ENCODE measurements at regions not wholly inside any gene's neighbourhood (a gene's known extent, or its start where the extent isn't known, plus 50 kb on each side); places are given as distances from the start of the nearest gene placed in this dataset.

- no peak for TF ChIP-seq KLF6 (CRISPR knock-in tag; IDR thresholded peaks at IDR 0.05; ENCODE audit: borderline replicate concordance)
- TF ChIP-seq GTF2B (IDR thresholded peaks at IDR 0.05; ENCODE audit: extremely low read depth, insufficient read length): no peak
- TF ChIP-seq ZHX1 (conservative IDR thresholded peaks at IDR 0.05; ENCODE audit: low read length): no peak
- TF ChIP-seq DDX20 (tag; IDR thresholded peaks at IDR 0.05; ENCODE audit: low read depth): no peak
- no peak for TF ChIP-seq ARNT (IDR thresholded peaks at IDR 0.05)
- no peak for TF ChIP-seq ATF1 (CRISPR knock-in tag; IDR thresholded peaks at IDR 0.05)
- TF ChIP-seq ATF1 (tag; IDR thresholded peaks at IDR 0.05): no peak
- TF ChIP-seq NR2C1 (IDR thresholded peaks at IDR 0.05): no peak
- no peak for TF ChIP-seq NR2C1 (tag; IDR thresholded peaks at IDR 0.05)
- no peak for TF ChIP-seq JUNB (CRISPR knock-in tag; conservative IDR thresholded peaks at IDR 0.05)
- TF ChIP-seq ZNF124 (CRISPR knock-in tag; IDR thresholded peaks at IDR 0.05): no peak
- TF ChIP-seq ID3 (CRISPR knock-in tag; IDR thresholded peaks at IDR 0.05): no peak
- TF ChIP-seq ID3 (tag; IDR thresholded peaks at IDR 0.05): no peak
- TF ChIP-seq CHD4 (IDR thresholded peaks at IDR 0.05; ENCODE audit: insufficient read depth, insufficient replicate concordance, low read depth, low read length, poor library complexity, severe bottlenecking): no peak
These were observed 644.1 kb upstream of the BCHE start (continued) for GRCh38 chr3:166481340-166481739.

All from K562 (cell line).